HepG2 (cell line): ENCODE measurements at regions not wholly inside any gene's neighbourhood (a gene's known extent, or its start where the extent isn't known, plus 50 kb on each side); places are given as distances from the start of the nearest gene placed in this dataset.

Source experiments
- EED ChIP-seq: sonication (generic); formaldehyde crosslinking; IDR thresholded peaks from 2 replicates; pipeline ENCODE4 v1.5.0; 2020; ENCODE audit warnings: mild to moderate bottlenecking, missing genetic modification reagents
- PREB ChIP-seq: sonication (generic); formaldehyde crosslinking; IDR thresholded peaks from 2 replicates; pipeline ENCODE4 v1.4.0; 2020; ENCODE audit warnings: missing genetic modification reagents
- RXRA ChIP-seq: sonication (generic); formaldehyde crosslinking; IDR thresholded peaks from 2 replicates; pipeline ENCODE4 v1.5.1; 2020; ENCODE audit warnings: missing genetic modification reagents
- SNRNP70 ChIP-seq: fragments of 200-400 bp; formaldehyde crosslinking; IDR thresholded peaks from 2 replicates; pipeline ENCODE4 v1.6.1; 2017; ENCODE audit warnings: mild to moderate bottlenecking, low read depth, low read length, moderate library complexity
- ZNF253 ChIP-seq: sonication (generic); formaldehyde crosslinking; IDR thresholded peaks from 2 replicates; pipeline ENCODE4 v1.8.0; 2022; ENCODE audit warnings: mild to moderate bottlenecking, missing genetic modification reagents, borderline replicate concordance
- TF ChIP-seq, protein P1 (sequence below): sonication (generic); formaldehyde crosslinking; IDR thresholded peaks from 2 replicates; pipeline ENCODE4 v1.8.0; 2022; ENCODE audit warnings: low read depth, missing genetic modification reagents
- TF ChIP-seq, protein P2 (sequence below): sonication (generic); formaldehyde crosslinking; IDR thresholded peaks from 2 replicates; pipeline ENCODE4 v1.8.1; 2022; ENCODE audit warnings: mild to moderate bottlenecking, missing genetic modification reagents

GRCh38 chr22:27635435-27635834 is 166.1 kb downstream of the MN1 start:
- no peak for TF ChIP-seq SNRNP70
- no peak for TF ChIP-seq PREB (CRISPR knock-in tag)
- TF ChIP-seq ZNF253 = no peak
- TF ChIP-seq, protein P1, sequence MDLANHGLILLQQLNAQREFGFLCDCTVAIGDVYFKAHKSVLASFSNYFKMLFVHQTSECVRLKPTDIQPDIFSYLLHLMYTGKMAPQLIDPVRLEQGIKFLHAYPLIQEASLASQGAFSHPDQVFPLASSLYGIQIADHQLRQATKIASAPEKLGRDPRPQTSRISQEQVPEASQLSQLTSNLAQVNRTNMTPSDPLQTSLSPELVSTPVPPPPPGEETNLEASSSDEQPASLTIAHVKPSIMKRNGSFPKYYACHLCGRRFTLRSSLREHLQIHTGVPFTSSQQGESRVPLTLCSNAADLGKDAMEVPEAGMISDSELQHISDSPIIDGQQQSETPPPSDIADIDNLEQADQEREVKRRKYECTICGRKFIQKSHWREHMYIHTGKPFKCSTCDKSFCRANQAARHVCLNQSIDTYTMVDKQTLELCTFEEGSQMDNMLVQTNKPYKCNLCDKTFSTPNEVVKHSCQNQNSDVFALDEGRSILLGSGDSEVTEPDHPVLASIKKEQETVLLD (CRISPR knock-in tag) = no peak
- TF ChIP-seq RXRA (CRISPR knock-in tag) = no peak
- no peak for TF ChIP-seq EED
- TF ChIP-seq, protein P2, sequence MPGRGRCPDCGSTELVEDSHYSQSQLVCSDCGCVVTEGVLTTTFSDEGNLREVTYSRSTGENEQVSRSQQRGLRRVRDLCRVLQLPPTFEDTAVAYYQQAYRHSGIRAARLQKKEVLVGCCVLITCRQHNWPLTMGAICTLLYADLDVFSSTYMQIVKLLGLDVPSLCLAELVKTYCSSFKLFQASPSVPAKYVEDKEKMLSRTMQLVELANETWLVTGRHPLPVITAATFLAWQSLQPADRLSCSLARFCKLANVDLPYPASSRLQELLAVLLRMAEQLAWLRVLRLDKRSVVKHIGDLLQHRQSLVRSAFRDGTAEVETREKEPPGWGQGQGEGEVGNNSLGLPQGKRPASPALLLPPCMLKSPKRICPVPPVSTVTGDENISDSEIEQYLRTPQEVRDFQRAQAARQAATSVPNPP = no peak
